MM.1S (cell line): ENCODE measurements at regions not wholly inside any gene's neighbourhood (a gene's known extent, or its start where the extent isn't known, plus 50 kb on each side); places are given as distances from the start of the nearest gene placed in this dataset.

Source experiments
- CTCF ChIP-seq: fragments of 300-600 bp; sonication (generic); IDR thresholded peaks from 2 replicates; pipeline ENCODE4 v1.5.1; 2016; ENCODE audit warnings: antibody characterized with exemption, low read length, mixed read lengths
- EZH2 ChIP-seq: fragments of 300-600 bp; sonication (generic); optimal IDR thresholded peaks from 2 replicates; pipeline ENCODE3; 2017; ENCODE audit warnings: low read depth, mild to moderate bottlenecking, antibody characterized with exemption, low read length, mixed read lengths

- TF ChIP-seq CTCF (no peak), EZH2 (no peak)
Measured at GRCh38 chr10:121168545-121169216, 317.5 kb downstream of the WDR11 start.
